K562 (cell line): ENCODE measurements at regions not wholly inside any gene's neighbourhood (a gene's known extent, or its start where the extent isn't known, plus 50 kb on each side); places are given as distances from the start of the nearest gene placed in this dataset.

Experiments
- BRCA1 ChIP-seq, 2 experiments: fragments of 450-650 bp in 1 of 2; sonication (generic) in 1 of 2; formaldehyde crosslinking in 1 of 2; IDR thresholded peaks; 2 replicates each; pipeline versions ENCODE4 v1.5.0 to v1.6.1; 2017 to 2020; ENCODE audit warnings: mild to moderate bottlenecking in 1 of 2, missing genetic modification reagents in 1 of 2
- PATZ1 ChIP-seq: fragments of 250-450 bp; sonication (Bioruptor Pico); IDR thresholded peaks from 2 replicates; pipeline ENCODE4 v1.5.0; 2020; ENCODE audit warnings: mild to moderate bottlenecking, borderline replicate concordance
- TRIM24 ChIP-seq, 2 experiments: fragments of 450-650 bp; IDR thresholded peaks; 2 replicates each; pipeline ENCODE4 v1.6.1; 2016
- ZNF318 ChIP-seq, 2 experiments: fragments of 450-650 bp; IDR thresholded peaks; 2 replicates each; pipeline ENCODE4 v1.6.1; 2016; ENCODE audit warnings: mild to moderate bottlenecking in 2 of 2, borderline replicate concordance in 1 of 2, low read depth in 1 of 2, moderate library complexity in 1 of 2
- ZNF511 ChIP-seq: sonication (generic); formaldehyde crosslinking; IDR thresholded peaks from 2 replicates; pipeline ENCODE4 v1.8.0; 2022; ENCODE audit warnings: mild to moderate bottlenecking, missing genetic modification reagents

GRCh38 chr2:40564184-40564583 is 112.3 kb upstream of the SLC8A1 start (continued):
- TF ChIP-seq ZNF318 (IDR thresholded peaks at IDR 0.05; ENCODE audit: borderline replicate concordance in 1 of 2, low read depth in 1 of 2): no peak
- TF ChIP-seq ZNF511 (CRISPR knock-in tag): no peak
- no peak for TF ChIP-seq BRCA1 (IDR thresholded peaks at IDR 0.05)
- TF ChIP-seq BRCA1 (CRISPR knock-in tag; IDR thresholded peaks at IDR 0.05): no peak
- TF ChIP-seq TRIM24 (IDR thresholded peaks at IDR 0.05): no peak
- TF ChIP-seq PATZ1: no peak
